ENCODE measurements at regions not wholly inside any gene's neighbourhood (a gene's known extent, or its start where the extent isn't known, plus 50 kb on each side); places are given as distances from the start of the nearest gene placed in this dataset.

- Histone ChIP-seq H3K9ac (ENCODE audit: low read length) (no peak overlapping the region), H3F3A (ENCODE audit: insufficient read depth) (no peaks in the 10 kb centered on the region), H3K27me3 (ENCODE audit: low read length) (no peaks in the 10 kb centered on the region), H3K9me3 (ENCODE audit: insufficient read depth, low read length) (no peaks in the 10 kb centered on the region), H3K9me2 (replicated peaks; ENCODE audit: insufficient read depth, low read length) (no peaks in the 10 kb centered on the region), H3K4me2 (ENCODE audit: low read depth, low read length, poor library complexity, severe bottlenecking) (no peak overlapping the region), H3K27ac (ENCODE audit: low read depth, low read length) (no peak overlapping the region), H3K79me2 (ENCODE audit: insufficient read depth, low read length) (no peaks in the 10 kb centered on the region), H3K36me3 (ENCODE audit: low read length) (no peaks in the 10 kb centered on the region), H3K4me3 (ENCODE audit: insufficient read depth, low read length, poor library complexity, severe bottlenecking) (no peak overlapping the region), H2AFZ (ENCODE audit: low read depth, low read length, severe bottlenecking) (no peak overlapping the region), H4K20me1 (ENCODE audit: low read depth, low read length) (no peaks in the 10 kb centered on the region)
- no peak for TF ChIP-seq CTCF (IDR thresholded peaks at IDR 0.05; ENCODE audit: insufficient read depth, low read length, poor library complexity, severe bottlenecking)
- no peak for TF ChIP-seq EZH2phosphoT487 (conservative IDR thresholded peaks at IDR 0.05; ENCODE audit: low read length)
These were observed 843.3 kb downstream of the GATA3 start for GRCh38 chr10:8897769-8898168.

- no peaks in the 10 kb centered on the region for H3K36me3 ChIP-seq (ENCODE audit: low read length)
These were observed 844.4 kb downstream of the GATA3 start for GRCh38 chr10:8898745-8899330.

GRCh38 chr10:8902926-8903325 is 848.4 kb downstream of the GATA3 start:
- Histone ChIP-seq H2AFZ (ENCODE audit: low read depth, low read length, severe bottlenecking) (no peak overlapping the region), H3K9ac (ENCODE audit: low read length) (no peak overlapping the region), H3K9me3 (ENCODE audit: insufficient read depth, low read length) (no peaks in the 10 kb centered on the region), H3K27ac (ENCODE audit: low read depth, low read length) (no peak overlapping the region), H3K9me2 (replicated peaks; ENCODE audit: insufficient read depth, low read length) (no peaks in the 10 kb centered on the region), H3K79me2 (ENCODE audit: insufficient read depth, low read length) (no peaks in the 10 kb centered on the region), H3K27me3 (ENCODE audit: low read length) (no peaks in the 10 kb centered on the region), H3K4me2 (ENCODE audit: low read depth, low read length, poor library complexity, severe bottlenecking) (no peak overlapping the region), H4K20me1 (ENCODE audit: low read depth, low read length) (no peaks in the 10 kb centered on the region), H3K36me3 (ENCODE audit: low read length) (no peaks in the 10 kb centered on the region), H3K4me3 (ENCODE audit: insufficient read depth, low read length, poor library complexity, severe bottlenecking) (no peak overlapping the region), H3F3A (ENCODE audit: insufficient read depth) (no peaks in the 10 kb centered on the region)
- no peak for TF ChIP-seq CTCF (IDR thresholded peaks at IDR 0.05; ENCODE audit: insufficient read depth, low read length, poor library complexity, severe bottlenecking)
- no peak for TF ChIP-seq EZH2phosphoT487 (conservative IDR thresholded peaks at IDR 0.05; ENCODE audit: low read length)

More at GRCh38 chr10:8898745-8899330, 844.4 kb downstream of the GATA3 start:
- Histone ChIP-seq H3K9ac (ENCODE audit: low read length) (no peak overlapping the region), H2AFZ (ENCODE audit: low read depth, low read length, severe bottlenecking) (no peak overlapping the region), H3K9me2 (replicated peaks; ENCODE audit: insufficient read depth, low read length) (no peaks in the 10 kb centered on the region), H4K20me1 (ENCODE audit: low read depth, low read length) (no peaks in the 10 kb centered on the region), H3K9me3 (ENCODE audit: insufficient read depth, low read length) (no peaks in the 10 kb centered on the region), H3K4me2 (ENCODE audit: low read depth, low read length, poor library complexity, severe bottlenecking) (no peak overlapping the region), H3K79me2 (ENCODE audit: insufficient read depth, low read length) (no peaks in the 10 kb centered on the region), H3F3A (ENCODE audit: insufficient read depth) (no peaks in the 10 kb centered on the region), H3K27ac (ENCODE audit: low read depth, low read length) (no peak overlapping the region), H3K4me3 (ENCODE audit: insufficient read depth, low read length, poor library complexity, severe bottlenecking) (no peak overlapping the region), H3K27me3 (ENCODE audit: low read length) (no peaks in the 10 kb centered on the region)
- TF ChIP-seq CTCF (IDR thresholded peaks at IDR 0.05; ENCODE audit: insufficient read depth, low read length, poor library complexity, severe bottlenecking) (no peak), EZH2phosphoT487 (conservative IDR thresholded peaks at IDR 0.05; ENCODE audit: low read length) (no peak)
